CD14-positive monocyte (primary cell): ENCODE measurements at regions not wholly inside any gene's neighbourhood (a gene's known extent, or its start where the extent isn't known, plus 50 kb on each side); places are given as distances from the start of the nearest gene placed in this dataset.

Experiments used
- DNase-seq, 3 donors: peaks; one replicate each; pipeline ENCODE4 v3.0.0-alpha.2; 2011 to 2022
- H2AFZ ChIP-seq: 2 replicates; pipeline ENCODE4 v1.6.0; 2012; ENCODE audit warnings: mild to moderate bottlenecking, low read depth, low read length, inconsistent platforms; ENCODE audit not compliant: insufficient read depth, poor library complexity, severe bottlenecking
- H3K27ac ChIP-seq, 2 donors: 1 replicate in 1 of 2; 2 replicates in 1 of 2; pipeline ENCODE4 v1.5.1; 2012 to 2013; ENCODE audit warnings: low read length in 2 of 2, control low read depth in 1 of 2, inconsistent platforms in 1 of 2, low read depth in 1 of 2, mild to moderate bottlenecking in 1 of 2
- H3K27me3 ChIP-seq, 2 donors: one replicate each; pipeline versions ENCODE4 v1.6.0 to v1.6.1; 2011 to 2013; ENCODE audit warnings: low read length in 2 of 2; ENCODE audit not compliant: control insufficient read depth in 2 of 2, insufficient read depth in 2 of 2
- H3K36me3 ChIP-seq, 2 donors: replicated peaks in 1 of 2; 1 replicate in 1 of 2; 2 replicates in 1 of 2; pipeline versions ENCODE4 v1.5.1 to v1.6.1; 2012 to 2013; ENCODE audit warnings: low read length in 2 of 2, control low read depth in 1 of 2, inconsistent platforms in 1 of 2, mild to moderate bottlenecking in 1 of 2; ENCODE audit not compliant: insufficient read depth in 2 of 2, control insufficient read depth in 1 of 2
- H3K4me1 ChIP-seq, 2 donors: 1 replicate in 1 of 2; 2 replicates in 1 of 2; pipeline versions ENCODE4 v1.5.1 to v1.6.1; 2012 to 2013; ENCODE audit warnings: low read length in 2 of 2, control low read depth in 1 of 2, inconsistent platforms in 1 of 2, mild to moderate bottlenecking in 1 of 2, moderate library complexity in 1 of 2; ENCODE audit not compliant: insufficient read depth in 2 of 2, control insufficient read depth in 1 of 2
- H3K4me2 ChIP-seq: replicated peaks from 2 replicates; pipeline ENCODE3; 2012; ENCODE audit warnings: low read length, moderate library complexity, mild to moderate bottlenecking; ENCODE audit not compliant: poor library complexity, severe bottlenecking; ENCODE audit errors: extremely low read depth
- H3K4me3 ChIP-seq, 3 experiments: fragments of 200-600 bp in 1 of 3; sonication (generic) in 1 of 3; replicated peaks in 1 of 3; 1 replicate in 2 of 3; 2 replicates in 1 of 3; pipeline ENCODE4 v1.5.1; 2011 to 2013; ENCODE audit warnings: low read length in 3 of 3, mild to moderate bottlenecking in 3 of 3, control low read depth in 2 of 3, low read depth in 2 of 3, inconsistent platforms in 1 of 3, moderate library complexity in 1 of 3
- H3K79me2 ChIP-seq: 2 replicates; pipeline ENCODE4 v1.6.0; 2012; ENCODE audit warnings: mild to moderate bottlenecking, control low read depth, inconsistent platforms, low read length, moderate library complexity; ENCODE audit not compliant: insufficient read depth
- H3K9ac ChIP-seq: 2 replicates; pipeline ENCODE4 v1.6.0; 2017; ENCODE audit warnings: low read length, mild to moderate bottlenecking; ENCODE audit not compliant: insufficient read depth, poor library complexity, severe bottlenecking
- H3K9me3 ChIP-seq, 2 donors: replicated peaks in 1 of 2; 1 replicate in 1 of 2; 2 replicates in 1 of 2; pipeline versions ENCODE4 v1.5.1 to v1.6.1; 2012 to 2013; ENCODE audit warnings: low read length in 2 of 2, control low read depth in 1 of 2; ENCODE audit not compliant: control insufficient read depth in 1 of 2, insufficient read depth in 1 of 2
- H4K20me1 ChIP-seq: 2 replicates; pipeline ENCODE4 v1.6.0; 2012; ENCODE audit warnings: mild to moderate bottlenecking, low read length, control low read depth, moderate library complexity; ENCODE audit not compliant: insufficient read depth
- H3K27ac Mint-ChIP-seq, 7 donors: one replicate each; pipeline ENCODE4 v1.8.0; 2020; ENCODE audit warnings: mild to moderate bottlenecking in 7 of 7, mixed read lengths in 7 of 7, moderate library complexity in 6 of 7, inconsistent platforms in 2 of 7
- H3K27me3 Mint-ChIP-seq, 3 donors: one replicate each; pipeline ENCODE4 v1.8.0; 2021 to 2022; ENCODE audit warnings: low read depth in 3 of 3, mild to moderate bottlenecking in 3 of 3, mixed read lengths in 3 of 3, moderate library complexity in 3 of 3, inconsistent platforms in 1 of 3
- H3K36me3 Mint-ChIP-seq, 2 donors: one replicate each; pipeline ENCODE4 v1.8.0; 2020; ENCODE audit warnings: mixed read lengths in 2 of 2, inconsistent platforms in 1 of 2, mild to moderate bottlenecking in 1 of 2
- H3K4me1 Mint-ChIP-seq: one replicate; pipeline ENCODE4 v1.8.0; 2020; ENCODE audit warnings: mild to moderate bottlenecking, mixed read lengths
- H3K4me3 Mint-ChIP-seq, 2 donors: one replicate each; pipeline ENCODE4 v1.8.0; 2020; ENCODE audit warnings: mild to moderate bottlenecking in 2 of 2, mixed read lengths in 2 of 2, moderate library complexity in 1 of 2
- H3K9me3 Mint-ChIP-seq, 7 donors: one replicate each; pipeline ENCODE4 v1.8.0; 2020 to 2022; ENCODE audit warnings: mixed read lengths in 7 of 7, mild to moderate bottlenecking in 6 of 7, moderate library complexity in 6 of 7, inconsistent platforms in 2 of 7
- WGBS: methylation state at CpG from one replicate; pipeline ENCODE4 v1.1.5; 2013; ENCODE audit warnings: missing lambda C conversion rate; ENCODE audit not compliant: insufficient coverage; 5-methylcytosine and 5-hydroxymethylcytosine counted together
- intact Hi-C, 2 donors: fragments of 100-400 bp; cut with micrococcal nuclease; formaldehyde crosslinking; loops; one replicate each; pipeline versions ENCODE4 v1.15.0 to v1.15.1; 2023
- TF ChIP-seq, protein P1 (sequence below): fragments of 200-600 bp; IDR thresholded peaks from one replicate; pipeline ENCODE4 v1.8.0; 2022; ENCODE audit warnings: antibody characterized with exemption, mild to moderate bottlenecking

DNA sequence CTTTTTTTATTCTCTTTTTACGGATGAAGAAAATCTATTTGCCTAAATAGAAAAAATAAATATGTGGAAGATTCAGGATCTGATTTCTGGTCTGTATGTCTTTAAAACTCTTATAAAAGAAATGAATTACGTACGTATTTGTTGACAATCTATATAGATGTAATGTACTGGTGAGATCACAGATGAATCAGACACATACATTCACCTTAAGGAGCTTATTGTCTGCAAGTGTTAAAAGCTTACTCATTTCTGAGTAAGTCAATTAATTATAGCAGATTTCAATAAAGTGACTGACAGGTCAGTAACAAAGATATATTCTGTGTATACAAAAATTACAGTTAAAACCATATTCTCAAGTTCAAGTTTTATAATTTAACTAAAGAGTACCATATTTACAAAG, 66.6 kb upstream of the NAF1 start:
- Histone ChIP-seq H2AFZ (no peak overlapping the region), H3K36me3 (no peaks in the 10 kb centered on the region), H3K79me2 (no peaks in the 10 kb centered on the region), H4K20me1 (no peaks in the 10 kb centered on the region), H3K9me3 (peaks cover 8 to 10% of the 10 kb centered on the region in 2 donors), H3K4me2 (no peak overlapping the region), H3K4me3 (no peak overlapping the region), H3K27me3 (no peaks in the 10 kb centered on the region), H3K27ac (no peak overlapping the region), H3K4me1 (no peaks in the 10 kb centered on the region), H3K9ac (no peak overlapping the region)
- no peaks in the 10 kb centered on the region for H3K4me1 Mint-ChIP-seq
- no peak overlapping the region for H3K27ac Mint-ChIP-seq
- intact Hi-C loops, result no loop called here
- peaks cover 0 to 15% (median 6%) of the 10 kb centered on the region in 7 donors for H3K9me3 Mint-ChIP-seq
- whole genome bisulfite sequencing, result no CpG with 5 or more reads among the region's 3 CpGs
- H3K36me3 Mint-ChIP-seq, result no peaks in the 10 kb centered on the region
- no peak for DNase-seq
- H3K4me3 Mint-ChIP-seq, result no peak overlapping the region
- TF ChIP-seq, protein P1, sequence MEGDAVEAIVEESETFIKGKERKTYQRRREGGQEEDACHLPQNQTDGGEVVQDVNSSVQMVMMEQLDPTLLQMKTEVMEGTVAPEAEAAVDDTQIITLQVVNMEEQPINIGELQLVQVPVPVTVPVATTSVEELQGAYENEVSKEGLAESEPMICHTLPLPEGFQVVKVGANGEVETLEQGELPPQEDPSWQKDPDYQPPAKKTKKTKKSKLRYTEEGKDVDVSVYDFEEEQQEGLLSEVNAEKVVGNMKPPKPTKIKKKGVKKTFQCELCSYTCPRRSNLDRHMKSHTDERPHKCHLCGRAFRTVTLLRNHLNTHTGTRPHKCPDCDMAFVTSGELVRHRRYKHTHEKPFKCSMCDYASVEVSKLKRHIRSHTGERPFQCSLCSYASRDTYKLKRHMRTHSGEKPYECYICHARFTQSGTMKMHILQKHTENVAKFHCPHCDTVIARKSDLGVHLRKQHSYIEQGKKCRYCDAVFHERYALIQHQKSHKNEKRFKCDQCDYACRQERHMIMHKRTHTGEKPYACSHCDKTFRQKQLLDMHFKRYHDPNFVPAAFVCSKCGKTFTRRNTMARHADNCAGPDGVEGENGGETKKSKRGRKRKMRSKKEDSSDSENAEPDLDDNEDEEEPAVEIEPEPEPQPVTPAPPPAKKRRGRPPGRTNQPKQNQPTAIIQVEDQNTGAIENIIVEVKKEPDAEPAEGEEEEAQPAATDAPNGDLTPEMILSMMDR, result no peak
- H3K27me3 Mint-ChIP-seq, result peaks cover 0 to 2% (median 0%) of the 10 kb centered on the region in 3 donors

DNA sequence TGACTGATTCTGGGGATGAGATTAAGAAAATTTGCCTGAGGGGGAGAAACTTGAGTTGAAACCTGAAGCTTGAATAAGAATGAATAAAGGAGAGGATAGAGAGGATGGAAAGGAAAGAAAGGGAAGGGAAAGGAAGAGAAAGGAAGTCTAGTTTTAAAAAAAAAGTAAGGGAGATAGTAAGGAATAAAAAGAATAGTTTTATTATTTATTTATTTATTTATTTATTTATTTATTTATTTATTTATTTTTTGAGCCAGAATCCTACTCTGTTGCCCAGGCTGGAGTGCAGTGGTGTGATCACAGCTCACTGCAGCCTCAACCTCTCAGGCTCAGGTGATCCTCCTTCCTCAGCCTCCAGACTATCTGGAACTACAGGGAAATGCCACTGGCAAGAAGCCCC, 62.0 kb upstream of the NAF1 start:
- Mint-ChIP-seq H3K9me3 (peaks cover 3 to 18% (median 14%) of the 10 kb centered on the region in 7 donors), H3K4me3 (no peak overlapping the region)

More for the DNA sequence above, 62.0 kb upstream of the NAF1 start:
- Mint-ChIP-seq H3K27me3 (no peaks in the 10 kb centered on the region), H3K36me3 (no peaks in the 10 kb centered on the region), H3K27ac (no peak overlapping the region), H3K4me1 (no peaks in the 10 kb centered on the region)
- Histone ChIP-seq H3K9me3 (peaks cover 7 to 8% of the 10 kb centered on the region in 2 donors), H3K4me3 (no peak overlapping the region), H3K4me1 (no peaks in the 10 kb centered on the region), H3K27ac (no peak overlapping the region), H3K9ac (no peak overlapping the region), H2AFZ (no peak overlapping the region), H4K20me1 (no peaks in the 10 kb centered on the region), H3K4me2 (no peak overlapping the region), H3K79me2 (no peaks in the 10 kb centered on the region), H3K27me3 (no peaks in the 10 kb centered on the region), H3K36me3 (no peaks in the 10 kb centered on the region)
- intact Hi-C loops, result no loop called here
- DNase-seq, result no peak
- TF ChIP-seq, protein P1, result no peak
